Thymus (tissue), 11 donors: ENCODE measurements at regions not wholly inside any gene's neighbourhood (a gene's known extent, or its start where the extent isn't known, plus 50 kb on each side); places are given as distances from the start of the nearest gene placed in this dataset.

Experiments
- DNase-seq, 9 donors: peaks; one replicate each; pipeline ENCODE4 v3.0.0-alpha.2; 2013; ENCODE audit warnings: low spot score in 9 of 9, low read depth in 6 of 9, missing footprints in 1 of 9
- H3K27ac ChIP-seq, 2 donors: one replicate each; pipeline ENCODE4 v1.5.1; 2013; ENCODE audit warnings: control low read depth in 1 of 2, low read depth in 1 of 2, low read length in 1 of 2, mild to moderate bottlenecking in 1 of 2, moderate library complexity in 1 of 2
- H3K27me3 ChIP-seq, 2 donors: one replicate each; pipeline ENCODE4 v1.5.1; 2013; ENCODE audit warnings: low read length in 1 of 2; ENCODE audit not compliant: control insufficient read depth in 2 of 2, insufficient read depth in 1 of 2
- H3K36me3 ChIP-seq, 2 donors: one replicate each; pipeline ENCODE4 v1.5.1; 2013; ENCODE audit warnings: low read length in 1 of 2, mild to moderate bottlenecking in 1 of 2, moderate library complexity in 1 of 2; ENCODE audit not compliant: control insufficient read depth in 2 of 2, insufficient read depth in 2 of 2
- H3K4me1 ChIP-seq, 2 donors: one replicate each; pipeline ENCODE4 v1.5.1; 2013; ENCODE audit warnings: low read length in 2 of 2; ENCODE audit not compliant: control insufficient read depth in 2 of 2, insufficient read depth in 2 of 2
- H3K4me3 ChIP-seq, 2 donors: one replicate each; pipeline ENCODE4 v1.5.1; 2013; ENCODE audit warnings: low read length in 2 of 2, control low read depth in 1 of 2, mild to moderate bottlenecking in 1 of 2
- H3K9me3 ChIP-seq, 2 donors: one replicate each; pipeline ENCODE4 v1.5.1; 2013; ENCODE audit warnings: low read length in 1 of 2, mild to moderate bottlenecking in 1 of 2; ENCODE audit not compliant: control insufficient read depth in 2 of 2, insufficient read depth in 1 of 2
- WGBS: extraction: QIAGEN DNeasy Blood & Tissue Kit; methylation state at CpG from one replicate; pipeline ENCODE4 v1.1.7; 2013; 5-methylcytosine and 5-hydroxymethylcytosine counted together
- donor health status: healthy.

- WGBS: 90% methylated on average over 5 of the region's 5 CpGs
- Histone ChIP-seq H3K4me1 (no peaks in the 10 kb centered on the region), H3K9me3 (no peaks in the 10 kb centered on the region), H3K4me3 (no peak overlapping the region), H3K27me3 (no peaks in the 10 kb centered on the region), H3K36me3 (no peaks in the 10 kb centered on the region), H3K27ac (no peak overlapping the region)
- DNase-seq: no peak
These were observed 635.7 kb upstream of the ANKRD30A start for GRCh38 chr10:36489611-36490228.

- Histone ChIP-seq H3K27me3 (no peaks in the 10 kb centered on the region), H3K9me3 (no peaks in the 10 kb centered on the region), H3K36me3 (no peaks in the 10 kb centered on the region), H3K4me1 (no peaks in the 10 kb centered on the region), H3K27ac (no peak overlapping the region), H3K4me3 (no peak overlapping the region)
- DNase-seq: no peak
- 87% methylated on average over 7 of the region's 7 CpGs for WGBS
These were observed 636.2 kb upstream of the ANKRD30A start for GRCh38 chr10:36489181-36489580.

- no peak overlapping the region for H3K27ac ChIP-seq
- DNase-seq: no peak
- WGBS: 95% methylated on average over 4 of the region's 4 CpGs
- H3K9me3 ChIP-seq: no peaks in the 10 kb centered on the region
- H3K4me3 ChIP-seq: no peak overlapping the region
- H3K27me3 ChIP-seq: no peaks in the 10 kb centered on the region
- H3K4me1 ChIP-seq: no peaks in the 10 kb centered on the region
- H3K36me3 ChIP-seq: no peaks in the 10 kb centered on the region
These were observed 636.8 kb upstream of the ANKRD30A start for GRCh38 chr10:36488579-36488978.

- no peaks in the 10 kb centered on the region for H3K9me3 ChIP-seq
- no peaks in the 10 kb centered on the region for H3K4me1 ChIP-seq
- H3K27me3 ChIP-seq: no peaks in the 10 kb centered on the region
- no peak overlapping the region for H3K27ac ChIP-seq
- DNase-seq: no peak
- H3K4me3 ChIP-seq: no peak overlapping the region
- no peaks in the 10 kb centered on the region for H3K36me3 ChIP-seq
These were observed 646.3 kb upstream of the ANKRD30A start for GRCh38 chr10:36479073-36479472.

GRCh38 chr10:36476399-36476798 is 649.0 kb upstream of the ANKRD30A start:
- WGBS: 95% methylated on average over 5 of the region's 5 CpGs
- no peaks in the 10 kb centered on the region for H3K9me3 ChIP-seq
- no peak overlapping the region for H3K4me3 ChIP-seq
- H3K27ac ChIP-seq: no peak overlapping the region
- H3K4me1 ChIP-seq: no peaks in the 10 kb centered on the region
- H3K36me3 ChIP-seq: no peaks in the 10 kb centered on the region
- no peak for DNase-seq
- H3K27me3 ChIP-seq: no peaks in the 10 kb centered on the region

- H3K4me1 ChIP-seq: no peaks in the 10 kb centered on the region
- H3K27ac ChIP-seq: no peak overlapping the region
- H3K27me3 ChIP-seq: no peaks in the 10 kb centered on the region
- 94% methylated on average over 1 of the region's 1 CpG for WGBS
- H3K4me3 ChIP-seq: no peak overlapping the region
- H3K9me3 ChIP-seq: no peaks in the 10 kb centered on the region
- no peak for DNase-seq
- H3K36me3 ChIP-seq: no peaks in the 10 kb centered on the region
These were observed 649.7 kb upstream of the ANKRD30A start for GRCh38 chr10:36475746-36476145.

- H3K9me3 ChIP-seq: no peaks in the 10 kb centered on the region
- no peak overlapping the region for H3K4me3 ChIP-seq
- no peak overlapping the region for H3K27ac ChIP-seq
- no peaks in the 10 kb centered on the region for H3K36me3 ChIP-seq
- 94% methylated on average over 2 of the region's 2 CpGs for WGBS
- H3K4me1 ChIP-seq: no peaks in the 10 kb centered on the region
- no peak for DNase-seq
- H3K27me3 ChIP-seq: no peaks in the 10 kb centered on the region
These were observed 650.9 kb upstream of the ANKRD30A start for GRCh38 chr10:36474456-36474855.

GRCh38 chr10:36473122-36473521 is 652.3 kb upstream of the ANKRD30A start:
- no peak overlapping the region for H3K27ac ChIP-seq
- WGBS: 67% methylated on average over 4 of the region's 4 CpGs
- H3K4me1 ChIP-seq: no peaks in the 10 kb centered on the region
- DNase-seq: no peak
- H3K27me3 ChIP-seq: no peaks in the 10 kb centered on the region
- no peaks in the 10 kb centered on the region for H3K9me3 ChIP-seq
- H3K36me3 ChIP-seq: no peaks in the 10 kb centered on the region
- H3K4me3 ChIP-seq: no peak overlapping the region

GRCh38 chr10:36469585-36469984 is 655.8 kb upstream of the ANKRD30A start:
- H3K36me3 ChIP-seq: no peaks in the 10 kb centered on the region
- H3K4me1 ChIP-seq: no peaks in the 10 kb centered on the region
- no peak overlapping the region for H3K4me3 ChIP-seq
- no peaks in the 10 kb centered on the region for H3K27me3 ChIP-seq
- no peaks in the 10 kb centered on the region for H3K9me3 ChIP-seq
- WGBS: 93% methylated on average over 2 of the region's 2 CpGs
- no peak overlapping the region for H3K27ac ChIP-seq
- no peak for DNase-seq

- no peaks in the 10 kb centered on the region for H3K4me1 ChIP-seq
- no peak overlapping the region for H3K4me3 ChIP-seq
- no peak overlapping the region for H3K27ac ChIP-seq
- no peaks in the 10 kb centered on the region for H3K36me3 ChIP-seq
- 95% methylated on average over 3 of the region's 3 CpGs for WGBS
- DNase-seq: no peak
- H3K9me3 ChIP-seq: no peaks in the 10 kb centered on the region
- H3K27me3 ChIP-seq: no peaks in the 10 kb centered on the region
These were observed 656.8 kb upstream of the ANKRD30A start for GRCh38 chr10:36468620-36469019.
